ENCODE measurements at regions not wholly inside any gene's neighbourhood (a gene's known extent, or its start where the extent isn't known, plus 50 kb on each side); places are given as distances from the start of the nearest gene placed in this dataset.

- Histone ChIP-seq H3K4me2 (ENCODE audit: low read length) (no peak overlapping the region), H3K4me1 (ENCODE audit: control insufficient read depth, low read length) (no peaks in the 10 kb centered on the region), H3K27me3 (ENCODE audit: control insufficient read depth, low read length) (no peaks in the 10 kb centered on the region), H3K79me2 (ENCODE audit: control insufficient read depth, low read length) (no peaks in the 10 kb centered on the region), H4K20me1 (ENCODE audit: control insufficient read depth, insufficient read depth, low read depth, low read length) (no peaks in the 10 kb centered on the region), H3K36me3 (ENCODE audit: control insufficient read depth, low read length) (no peaks in the 10 kb centered on the region), H3K27ac (ENCODE audit: low read depth, low read length) (no peak overlapping the region), H3K4me3 (ENCODE audit: low read length) (no peak overlapping the region), H3K9me3 (ENCODE audit: control insufficient read depth, insufficient read depth, low read length) (no peaks in the 10 kb centered on the region), H3F3A (ENCODE audit: control insufficient read depth, insufficient read depth) (no peaks in the 10 kb centered on the region), H3K9me2 (replicated peaks; ENCODE audit: control insufficient read depth, low read length) (no peaks in the 10 kb centered on the region)
- TF ChIP-seq, protein P1, sequence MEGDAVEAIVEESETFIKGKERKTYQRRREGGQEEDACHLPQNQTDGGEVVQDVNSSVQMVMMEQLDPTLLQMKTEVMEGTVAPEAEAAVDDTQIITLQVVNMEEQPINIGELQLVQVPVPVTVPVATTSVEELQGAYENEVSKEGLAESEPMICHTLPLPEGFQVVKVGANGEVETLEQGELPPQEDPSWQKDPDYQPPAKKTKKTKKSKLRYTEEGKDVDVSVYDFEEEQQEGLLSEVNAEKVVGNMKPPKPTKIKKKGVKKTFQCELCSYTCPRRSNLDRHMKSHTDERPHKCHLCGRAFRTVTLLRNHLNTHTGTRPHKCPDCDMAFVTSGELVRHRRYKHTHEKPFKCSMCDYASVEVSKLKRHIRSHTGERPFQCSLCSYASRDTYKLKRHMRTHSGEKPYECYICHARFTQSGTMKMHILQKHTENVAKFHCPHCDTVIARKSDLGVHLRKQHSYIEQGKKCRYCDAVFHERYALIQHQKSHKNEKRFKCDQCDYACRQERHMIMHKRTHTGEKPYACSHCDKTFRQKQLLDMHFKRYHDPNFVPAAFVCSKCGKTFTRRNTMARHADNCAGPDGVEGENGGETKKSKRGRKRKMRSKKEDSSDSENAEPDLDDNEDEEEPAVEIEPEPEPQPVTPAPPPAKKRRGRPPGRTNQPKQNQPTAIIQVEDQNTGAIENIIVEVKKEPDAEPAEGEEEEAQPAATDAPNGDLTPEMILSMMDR (IDR thresholded peaks at IDR 0.05; ENCODE audit: low read depth, low read length, poor library complexity, severe bottlenecking), result no peak
- no peak for TF ChIP-seq EZH2phosphoT487 (IDR thresholded peaks at IDR 0.05; ENCODE audit: borderline replicate concordance, low read length)
Measured at GRCh38 chr15:96914081-96914480, 583.6 kb downstream of the NR2F2 start.

GRCh38 chr15:96916750-96917149 is 586.2 kb downstream of the NR2F2 start:
- H3K4me3 ChIP-seq (ENCODE audit: low read length), result no peak overlapping the region
- H3K4me1 ChIP-seq (ENCODE audit: control insufficient read depth, low read length), result no peaks in the 10 kb centered on the region
- no peaks in the 10 kb centered on the region for H3K36me3 ChIP-seq (ENCODE audit: control insufficient read depth, low read length)
- TF ChIP-seq, protein P1 (IDR thresholded peaks at IDR 0.05; ENCODE audit: low read depth, low read length, poor library complexity, severe bottlenecking), result no peak
- no peak for TF ChIP-seq EZH2phosphoT487 (IDR thresholded peaks at IDR 0.05; ENCODE audit: borderline replicate concordance, low read length)
- no peak overlapping the region for H3K27ac ChIP-seq (ENCODE audit: low read depth, low read length)
- H3F3A ChIP-seq (ENCODE audit: control insufficient read depth, insufficient read depth), result no peaks in the 10 kb centered on the region
- H3K9me2 ChIP-seq (replicated peaks; ENCODE audit: control insufficient read depth, low read length), result no peaks in the 10 kb centered on the region
- no peak overlapping the region for H3K4me2 ChIP-seq (ENCODE audit: low read length)
- no peaks in the 10 kb centered on the region for H3K27me3 ChIP-seq (ENCODE audit: control insufficient read depth, low read length)
- no peaks in the 10 kb centered on the region for H3K79me2 ChIP-seq (ENCODE audit: control insufficient read depth, low read length)
- no peaks in the 10 kb centered on the region for H4K20me1 ChIP-seq (ENCODE audit: control insufficient read depth, insufficient read depth, low read depth, low read length)
- no peaks in the 10 kb centered on the region for H3K9me3 ChIP-seq (ENCODE audit: control insufficient read depth, insufficient read depth, low read length)

- H3K9me2 ChIP-seq (replicated peaks; ENCODE audit: control insufficient read depth, low read length), result no peaks in the 10 kb centered on the region
- no peaks in the 10 kb centered on the region for H3K27me3 ChIP-seq (ENCODE audit: control insufficient read depth, low read length)
- H3F3A ChIP-seq (ENCODE audit: control insufficient read depth, insufficient read depth), result no peaks in the 10 kb centered on the region
- no peaks in the 10 kb centered on the region for H3K79me2 ChIP-seq (ENCODE audit: control insufficient read depth, low read length)
- H3K4me3 ChIP-seq (ENCODE audit: low read length), result no peak overlapping the region
- no peaks in the 10 kb centered on the region for H3K9me3 ChIP-seq (ENCODE audit: control insufficient read depth, insufficient read depth, low read length)
- H3K36me3 ChIP-seq (ENCODE audit: control insufficient read depth, low read length), result no peaks in the 10 kb centered on the region
- no peak overlapping the region for H3K27ac ChIP-seq (ENCODE audit: low read depth, low read length)
- no peaks in the 10 kb centered on the region for H3K4me1 ChIP-seq (ENCODE audit: control insufficient read depth, low read length)
- no peak overlapping the region for H3K4me2 ChIP-seq (ENCODE audit: low read length)
- no peak for TF ChIP-seq EZH2phosphoT487 (IDR thresholded peaks at IDR 0.05; ENCODE audit: borderline replicate concordance, low read length)
- TF ChIP-seq, protein P1 (IDR thresholded peaks at IDR 0.05; ENCODE audit: low read depth, low read length, poor library complexity, severe bottlenecking), result no peak
- H4K20me1 ChIP-seq (ENCODE audit: control insufficient read depth, insufficient read depth, low read depth, low read length), result no peaks in the 10 kb centered on the region
Measured at GRCh38 chr15:96924570-96924969, 594.1 kb downstream of the NR2F2 start.
